H9 (cell line): ENCODE measurements at regions not wholly inside any gene's neighbourhood (a gene's known extent, or its start where the extent isn't known, plus 50 kb on each side); places are given as distances from the start of the nearest gene placed in this dataset.

Experiments
- DNase-seq: peaks from one replicate; pipeline ENCODE4 v3.0.0-alpha.2; 2017
- H2AFZ ChIP-seq: one replicate; pipeline ENCODE4 v1.6.1; 2013; ENCODE audit warnings: mild to moderate bottlenecking, low read length, control low read depth, moderate library complexity
- H2AK5ac ChIP-seq: 2 replicates; pipeline ENCODE4 v1.6.1; 2013; ENCODE audit warnings: low read length, control low read depth, mixed read lengths; ENCODE audit not compliant: insufficient read length
- H2BK120ac ChIP-seq: one replicate; pipeline ENCODE4 v1.6.1; 2013; ENCODE audit warnings: low read depth, mild to moderate bottlenecking, low read length, control low read depth, inconsistent platforms; ENCODE audit not compliant: poor library complexity, severe bottlenecking
- H2BK12ac ChIP-seq: 2 replicates; pipeline ENCODE4 v1.6.1; 2013; ENCODE audit warnings: low read length, control low read depth, mixed read lengths, low read depth; ENCODE audit not compliant: insufficient read length
- H2BK15ac ChIP-seq: 2 replicates; pipeline ENCODE4 v1.6.1; 2013; ENCODE audit warnings: low read depth, low read length, control low read depth
- H2BK20ac ChIP-seq: one replicate; pipeline ENCODE4 v1.6.1; 2013; ENCODE audit warnings: low read depth, mild to moderate bottlenecking, low read length, control low read depth, inconsistent platforms; ENCODE audit not compliant: poor library complexity, severe bottlenecking
- H2BK5ac ChIP-seq: 2 replicates; pipeline ENCODE4 v1.6.1; 2013; ENCODE audit warnings: low read length, control low read depth, mixed read lengths; ENCODE audit not compliant: insufficient read length
- H3K14ac ChIP-seq: 2 replicates; pipeline ENCODE4 v1.6.1; 2013; ENCODE audit warnings: low read length, control low read depth; ENCODE audit not compliant: insufficient read depth
- H3K18ac ChIP-seq: 2 replicates; pipeline ENCODE4 v1.6.1; 2013; ENCODE audit warnings: low read depth, mild to moderate bottlenecking, mixed read lengths, low read length, control low read depth; ENCODE audit not compliant: insufficient read length
- H3K23ac ChIP-seq: 2 replicates; pipeline ENCODE4 v1.6.1; 2013; ENCODE audit warnings: low read length, control low read depth, mixed read lengths, low read depth; ENCODE audit not compliant: insufficient read length
- H3K23me2 ChIP-seq: 2 replicates; pipeline ENCODE4 v1.6.1; 2013; ENCODE audit warnings: low read depth, mild to moderate bottlenecking, mixed read lengths, low read length, control low read depth; ENCODE audit not compliant: insufficient read length, poor library complexity, severe bottlenecking
- H3K27ac ChIP-seq: 2 replicates; pipeline ENCODE4 v1.5.1; 2013; ENCODE audit warnings: low read length, control low read depth, mixed read lengths, low read depth; ENCODE audit not compliant: insufficient read length
- H3K27me3 ChIP-seq: 2 replicates; pipeline ENCODE4 v1.6.1; 2013; ENCODE audit warnings: low read length, control low read depth, inconsistent platforms; ENCODE audit not compliant: insufficient read depth
- H3K4ac ChIP-seq: 2 replicates; pipeline ENCODE4 v1.6.1; 2013; ENCODE audit warnings: low read depth, mild to moderate bottlenecking, control low read depth, inconsistent platforms, low read length, moderate library complexity
- H3K4me1 ChIP-seq: 2 replicates; pipeline ENCODE4 v1.6.1; 2013; ENCODE audit warnings: low read length, control low read depth, inconsistent platforms; ENCODE audit not compliant: insufficient read depth
- H3K4me2 ChIP-seq: 2 replicates; pipeline ENCODE4 v1.6.1; 2013; ENCODE audit warnings: low read length, control low read depth, mixed read lengths; ENCODE audit not compliant: insufficient read length, insufficient read depth
- H3K56ac ChIP-seq: 2 replicates; pipeline ENCODE4 v1.6.1; 2013; ENCODE audit warnings: low read depth, mild to moderate bottlenecking, mixed read lengths, low read length, control low read depth; ENCODE audit not compliant: insufficient read length
- H3K79me1 ChIP-seq: 2 replicates; pipeline ENCODE4 v1.6.1; 2013; ENCODE audit warnings: low read depth, mild to moderate bottlenecking, moderate library complexity, low read length, control low read depth, inconsistent platforms; ENCODE audit not compliant: insufficient read depth, poor library complexity, severe bottlenecking
- H3K79me2 ChIP-seq: 2 replicates; pipeline ENCODE4 v1.6.1; 2013; ENCODE audit warnings: low read length, control low read depth, inconsistent platforms; ENCODE audit not compliant: insufficient read depth
- H3K9ac ChIP-seq: 2 replicates; pipeline ENCODE4 v1.6.1; 2013; ENCODE audit warnings: low read length, control low read depth, mixed read lengths; ENCODE audit not compliant: insufficient read length; ENCODE audit errors: extremely low read depth
- H3K9me3 ChIP-seq: one replicate; pipeline ENCODE4 v1.6.1; 2013; ENCODE audit warnings: low read depth, low read length, inconsistent platforms; ENCODE audit not compliant: control insufficient read depth
- H3T11ph ChIP-seq: one replicate; pipeline ENCODE4 v1.6.1; 2013; ENCODE audit warnings: mild to moderate bottlenecking, low read length, control low read depth, inconsistent platforms
- H4K20me1 ChIP-seq: one replicate; pipeline ENCODE4 v1.6.1; 2013; ENCODE audit not compliant: control insufficient read depth, insufficient read length, insufficient read depth
- H4K5ac ChIP-seq: 2 replicates; pipeline ENCODE4 v1.6.1; 2013; ENCODE audit warnings: low read depth, mild to moderate bottlenecking, mixed read lengths, low read length, control low read depth; ENCODE audit not compliant: insufficient read length
- H4K8ac ChIP-seq: replicated peaks from 2 replicates; pipeline ENCODE4 v1.6.1; 2013; ENCODE audit warnings: low read length, control low read depth, mixed read lengths, low read depth; ENCODE audit not compliant: insufficient read length
- H4K91ac ChIP-seq: 2 replicates; pipeline ENCODE4 v1.6.1; 2013; ENCODE audit warnings: low read depth, mild to moderate bottlenecking, moderate library complexity, mixed read lengths, low read length, control low read depth; ENCODE audit not compliant: insufficient read length
- H3K27ac Mint-ChIP-seq, 3 experiments: 2 replicates in 2 of 3; 3 replicates in 1 of 3; pipeline ENCODE4 v1.8.0; 2020 to 2021; ENCODE audit warnings: mixed read lengths in 3 of 3, mild to moderate bottlenecking in 1 of 3, moderate library complexity in 1 of 3
- H3K27me3 Mint-ChIP-seq: 2 replicates; pipeline ENCODE4 v1.8.0; 2021; ENCODE audit warnings: low read depth, mild to moderate bottlenecking, moderate library complexity, mixed read lengths
- H3K36me3 Mint-ChIP-seq, 3 experiments: 2 replicates in 2 of 3; 3 replicates in 1 of 3; pipeline ENCODE4 v1.8.0; 2020 to 2021; ENCODE audit warnings: low read depth in 3 of 3, mixed read lengths in 3 of 3; ENCODE audit not compliant: insufficient read depth in 1 of 3
- H3K4me1 Mint-ChIP-seq, 2 experiments: 2 replicates each; pipeline ENCODE4 v1.8.0; 2020; ENCODE audit warnings: mixed read lengths in 2 of 2
- H3K4me3 Mint-ChIP-seq, 2 experiments: 2 replicates in 1 of 2; 3 replicates in 1 of 2; pipeline ENCODE4 v1.8.0; 2020 to 2021; ENCODE audit warnings: mild to moderate bottlenecking in 2 of 2, mixed read lengths in 2 of 2, moderate library complexity in 1 of 2
- H3K9me3 Mint-ChIP-seq, 2 experiments: 2 replicates in 1 of 2; 3 replicates in 1 of 2; pipeline ENCODE4 v1.8.0; 2020; ENCODE audit warnings: mild to moderate bottlenecking in 2 of 2, mixed read lengths in 2 of 2, moderate library complexity in 1 of 2
- TF ChIP-seq, protein P1 (sequence below): fragments of 200-600 bp; sonication (generic); conservative IDR thresholded peaks from 3 replicates; pipeline ENCODE4 v1.8.0; 2021; ENCODE audit warnings: antibody characterized with exemption, mild to moderate bottlenecking

DNA sequence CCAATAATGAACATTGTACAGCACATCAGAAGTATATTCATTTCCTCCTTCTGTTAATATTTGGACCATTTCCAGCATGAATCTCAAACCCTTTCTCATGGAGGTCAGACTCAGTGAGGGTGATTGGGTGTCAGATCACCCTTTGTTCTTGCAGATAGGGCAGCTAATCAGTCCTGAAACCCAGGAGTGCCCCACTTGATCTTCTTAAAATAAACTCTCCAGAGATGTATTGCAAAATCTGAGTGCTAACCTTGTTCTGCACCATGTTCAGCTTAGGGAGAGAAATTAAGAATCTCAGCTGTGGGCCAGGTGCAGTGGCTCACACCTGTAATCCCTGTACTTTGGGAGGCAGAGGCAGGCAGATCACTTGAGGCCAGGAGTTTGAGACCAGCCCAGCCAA lies 869.4 kb downstream of the TYW1 start:
- Histone ChIP-seq H4K20me1 (no peaks in the 10 kb centered on the region), H3K18ac (no peak overlapping the region), H3K27ac (no peak overlapping the region), H4K91ac (no peak overlapping the region), H3K27me3 (no peaks in the 10 kb centered on the region), H2AFZ (no peak overlapping the region), H3K79me2 (no peaks in the 10 kb centered on the region), H2BK5ac (no peak overlapping the region), H3K9ac (no peak overlapping the region), H2BK12ac (no peak overlapping the region), H3K9me3 (no peaks in the 10 kb centered on the region), H4K5ac (no peak overlapping the region), H2BK20ac (no peak overlapping the region), H3K14ac (no peak overlapping the region), H3K4me1 (no peaks in the 10 kb centered on the region; the same call in 1 of the 2 replicates), H3K4me2 (no peak overlapping the region), H4K8ac (no peak overlapping the region), H2BK120ac (no peak overlapping the region), H2AK5ac (no peak overlapping the region), H2BK15ac (no peak overlapping the region), H3K23me2 (no peaks in the 10 kb centered on the region), H3K79me1 (no peaks in the 10 kb centered on the region), H3K4ac (no peak overlapping the region), H3T11ph (no peak overlapping the region), H3K56ac (no peak overlapping the region), H3K23ac (no peak overlapping the region)
- Mint-ChIP-seq H3K36me3 (peaks cover 7 to 12% (median 11%) of the 10 kb centered on the region in 3 experiments), H3K27ac (no peak overlapping the region), H3K4me1 (peaks cover 4% of the 10 kb centered on the region in 2 experiments; a peak in 3 of 4 replicates), H3K27me3 (no peaks in the 10 kb centered on the region; the same call in 1 of the 2 replicates), H3K4me3 (no peak overlapping the region), H3K9me3 (peaks cover 15 to 18% of the 10 kb centered on the region in 2 experiments)
- DNase-seq: no peak
- TF ChIP-seq, protein P1, sequence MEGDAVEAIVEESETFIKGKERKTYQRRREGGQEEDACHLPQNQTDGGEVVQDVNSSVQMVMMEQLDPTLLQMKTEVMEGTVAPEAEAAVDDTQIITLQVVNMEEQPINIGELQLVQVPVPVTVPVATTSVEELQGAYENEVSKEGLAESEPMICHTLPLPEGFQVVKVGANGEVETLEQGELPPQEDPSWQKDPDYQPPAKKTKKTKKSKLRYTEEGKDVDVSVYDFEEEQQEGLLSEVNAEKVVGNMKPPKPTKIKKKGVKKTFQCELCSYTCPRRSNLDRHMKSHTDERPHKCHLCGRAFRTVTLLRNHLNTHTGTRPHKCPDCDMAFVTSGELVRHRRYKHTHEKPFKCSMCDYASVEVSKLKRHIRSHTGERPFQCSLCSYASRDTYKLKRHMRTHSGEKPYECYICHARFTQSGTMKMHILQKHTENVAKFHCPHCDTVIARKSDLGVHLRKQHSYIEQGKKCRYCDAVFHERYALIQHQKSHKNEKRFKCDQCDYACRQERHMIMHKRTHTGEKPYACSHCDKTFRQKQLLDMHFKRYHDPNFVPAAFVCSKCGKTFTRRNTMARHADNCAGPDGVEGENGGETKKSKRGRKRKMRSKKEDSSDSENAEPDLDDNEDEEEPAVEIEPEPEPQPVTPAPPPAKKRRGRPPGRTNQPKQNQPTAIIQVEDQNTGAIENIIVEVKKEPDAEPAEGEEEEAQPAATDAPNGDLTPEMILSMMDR: no peak
